ENCODE measurements at regions not wholly inside any gene's neighbourhood (a gene's known extent, or its start where the extent isn't known, plus 50 kb on each side); places are given as distances from the start of the nearest gene placed in this dataset.
A peak's percentile ranks its signal among the peaks of the same experiment; 100 is the strongest.
"Not testable (repeated sequence)": the region's sequence is repeated elsewhere in the genome, so short reads cannot be mapped to it uniquely, and the experiment has no call there.

DNA sequence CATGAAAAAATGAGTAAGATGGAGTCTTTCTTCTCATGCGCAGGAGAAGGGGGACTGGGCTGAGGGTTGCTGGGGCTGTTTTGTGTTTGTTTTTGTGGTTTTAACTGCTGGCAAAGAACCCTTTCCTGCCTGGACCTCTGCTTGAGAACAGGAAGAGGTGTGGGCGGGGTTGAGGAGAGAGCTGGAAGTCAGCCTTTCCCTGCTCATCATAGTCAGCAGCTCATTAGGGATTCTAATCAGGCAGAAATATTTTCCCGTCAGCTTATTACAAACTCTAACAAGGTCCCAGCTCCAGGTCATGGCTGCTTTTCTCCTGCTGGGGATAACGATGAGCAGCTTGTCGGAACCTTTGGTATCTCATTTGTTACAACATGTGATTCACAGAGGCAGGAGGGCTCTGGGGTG, 185.0 kb upstream of the NRXN3 start:
- DNase-seq (ENCODE audit: low spot score): no peak

DNA sequence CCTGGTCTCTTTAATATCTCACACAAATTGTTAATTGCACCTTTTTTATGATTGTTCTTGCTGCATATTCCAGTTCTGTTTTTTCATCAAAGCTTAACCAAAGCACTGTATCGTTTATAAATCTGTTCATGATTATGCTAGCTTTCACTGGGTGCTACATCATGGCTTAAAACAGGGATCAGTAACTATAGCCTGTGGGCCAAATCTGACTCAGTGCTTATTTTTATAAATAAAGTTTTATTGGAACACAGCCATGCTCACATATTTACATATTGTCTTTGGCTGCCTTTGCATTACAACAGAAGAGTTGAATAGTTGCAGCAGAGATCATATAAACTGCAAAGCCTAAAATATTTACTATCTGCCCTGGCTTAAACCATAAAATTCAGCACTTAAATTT, 183.4 kb upstream of the NRXN3 start:
- DNase-seq (ENCODE audit: low spot score): no peak

DNA sequence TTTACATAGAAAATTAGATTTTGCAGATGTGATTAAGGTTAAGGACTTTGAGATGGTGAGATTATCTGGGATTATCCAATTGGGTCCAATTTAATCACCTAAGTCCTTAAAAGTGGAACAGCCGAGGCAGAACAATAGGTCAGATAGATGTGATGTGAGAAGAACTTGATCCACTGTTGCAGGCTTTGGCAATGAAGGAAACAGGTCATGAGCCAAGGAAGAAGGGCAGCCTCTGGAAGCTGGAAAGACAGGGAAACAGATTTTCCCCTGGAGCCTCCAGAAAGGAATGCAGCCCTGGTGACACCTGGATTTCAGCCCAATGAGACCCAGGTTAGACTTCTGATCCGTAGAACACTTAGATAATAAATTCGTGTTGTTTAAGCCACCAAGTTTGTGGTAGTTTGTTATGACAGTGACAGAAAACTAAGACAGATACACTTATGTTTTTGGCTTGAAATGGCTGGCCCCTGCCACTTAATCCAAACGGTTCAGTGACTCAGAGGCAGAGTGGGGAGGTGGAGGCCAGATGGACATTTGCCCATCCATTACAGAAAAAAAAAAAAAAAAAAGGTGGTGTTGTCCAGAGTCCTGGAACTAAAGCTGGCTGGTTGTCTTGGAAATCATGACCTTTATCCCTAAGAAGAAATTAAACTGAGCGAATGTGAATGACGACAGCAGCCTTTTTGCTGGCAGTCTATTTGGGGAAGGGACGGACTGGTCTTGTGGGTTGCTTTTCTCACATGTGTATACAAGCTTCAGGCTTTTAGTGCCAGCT, 181.9 kb upstream of the NRXN3 start:
- DNase-seq (ENCODE audit: low spot score): no peak

DNA sequence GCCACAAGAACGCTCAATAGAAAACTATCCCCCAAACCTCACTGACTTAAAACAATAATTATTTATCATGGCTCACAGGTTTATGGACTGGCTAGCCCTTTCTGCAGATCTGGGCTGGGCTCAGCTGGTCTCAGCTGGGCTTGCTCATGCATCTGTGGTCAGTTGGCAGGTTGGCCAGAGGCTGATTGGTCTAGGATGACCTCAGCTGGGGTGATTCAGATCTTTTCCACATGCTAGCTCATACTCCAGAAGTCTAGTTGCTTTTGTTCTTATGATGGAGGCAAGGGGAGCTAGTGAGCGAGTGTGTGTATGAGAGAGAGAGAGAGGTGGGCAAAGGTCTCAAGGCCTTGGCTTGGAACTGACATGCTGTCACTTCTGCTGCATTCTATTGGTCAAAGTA, 181.2 kb upstream of the NRXN3 start:
- no peak for DNase-seq (ENCODE audit: low spot score)

DNA sequence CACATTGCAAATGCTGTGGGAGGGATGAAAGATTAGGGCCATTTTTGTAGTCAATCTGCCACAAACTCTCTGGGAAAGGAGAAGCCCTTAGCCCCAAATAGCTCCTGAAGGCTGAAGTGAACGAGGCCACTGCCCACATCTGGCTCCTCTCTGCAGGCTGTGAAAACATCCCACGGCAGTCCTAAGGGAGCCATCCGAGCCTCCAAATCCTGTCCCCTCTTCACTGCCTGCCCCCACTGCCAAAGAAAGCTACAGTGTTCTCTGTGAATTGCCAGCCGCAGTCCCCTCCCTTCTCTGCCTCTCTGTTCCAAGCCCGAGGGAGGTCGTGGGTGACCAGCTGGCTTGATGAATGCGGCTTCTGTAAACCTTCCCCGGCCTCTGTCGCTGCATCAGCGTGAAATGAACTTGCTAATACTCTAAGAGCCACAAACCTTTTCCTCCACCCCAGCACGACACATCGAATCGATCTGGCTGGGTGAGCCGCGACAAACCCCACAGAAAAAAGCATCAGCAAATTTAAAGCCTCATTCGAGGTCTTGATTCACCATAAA, 180.7 kb upstream of the NRXN3 start:
- no peak for DNase-seq (ENCODE audit: low spot score)

DNA sequence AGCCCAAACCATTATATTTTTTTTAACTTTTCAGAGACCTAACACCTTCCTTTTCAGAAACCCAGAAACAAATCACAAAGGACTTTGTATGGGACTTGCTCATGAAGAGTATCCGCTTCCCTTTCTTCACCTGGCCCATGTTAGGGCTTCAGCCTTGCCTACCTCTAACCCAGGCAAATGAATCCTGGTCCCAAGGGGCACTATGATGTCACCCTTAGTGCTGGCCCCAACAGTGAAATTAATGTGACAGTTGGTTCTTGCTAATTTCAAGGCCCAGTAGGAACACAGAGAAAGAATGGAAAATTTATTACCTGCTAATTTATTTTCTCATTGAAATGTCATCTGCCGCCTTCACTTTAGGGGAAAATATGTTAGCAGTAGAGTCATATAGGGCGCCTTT, 179.8 kb upstream of the NRXN3 start:
- DNase-seq (ENCODE audit: low spot score): no peak

DNA sequence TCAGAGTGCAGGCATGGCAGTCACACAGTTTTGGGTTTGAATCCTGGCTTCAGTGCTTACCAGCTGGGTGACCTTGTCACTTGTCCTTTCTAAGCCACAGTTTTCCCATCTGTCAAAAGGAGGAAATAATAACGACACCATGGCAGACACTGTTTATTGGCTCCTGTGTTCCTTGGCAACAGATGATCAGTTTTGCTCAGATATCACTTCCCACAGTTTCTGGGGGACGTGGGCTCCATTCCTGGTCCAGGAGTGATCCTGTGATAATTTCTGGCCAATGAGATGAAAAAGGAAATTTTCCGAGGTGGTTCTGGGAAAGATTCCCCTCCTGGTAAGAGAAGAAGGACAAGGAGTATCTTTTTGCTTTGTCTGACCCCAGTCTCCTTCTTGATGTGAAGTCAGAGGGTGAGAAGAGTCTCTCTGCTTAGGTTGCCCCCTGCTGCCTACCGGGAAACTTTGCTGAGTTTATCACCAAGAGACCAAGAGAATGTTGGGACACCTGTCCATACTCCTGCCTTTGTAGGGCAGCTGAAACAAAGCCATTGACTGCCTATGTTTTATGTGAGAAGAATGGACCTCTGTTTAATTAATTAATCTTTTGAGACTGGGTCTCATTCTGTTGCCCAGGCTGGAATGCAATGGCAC, 178.9 kb upstream of the NRXN3 start:
- no peak for DNase-seq (ENCODE audit: low spot score)

DNA sequence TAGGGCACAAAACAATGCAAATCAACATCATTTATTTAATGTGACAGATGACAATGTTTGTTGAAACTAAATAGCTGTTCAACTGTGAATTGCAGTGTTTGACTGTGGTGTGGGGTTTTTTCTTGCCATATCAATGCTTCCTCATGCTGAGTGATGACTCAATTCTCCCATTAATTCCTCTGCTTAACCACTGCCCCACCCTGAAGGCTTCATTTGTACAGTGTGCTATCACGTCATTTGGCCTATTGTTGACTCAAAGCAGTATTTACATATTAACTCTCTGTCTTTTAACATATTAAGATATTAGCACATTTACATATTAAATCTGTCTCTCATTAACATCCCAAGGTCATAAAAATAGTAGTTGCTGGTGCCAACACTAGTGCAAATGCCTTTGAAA, 164.8 kb upstream of the NRXN3 start:
- DNase-seq (ENCODE audit: low spot score): peak; percentile 67

DNA sequence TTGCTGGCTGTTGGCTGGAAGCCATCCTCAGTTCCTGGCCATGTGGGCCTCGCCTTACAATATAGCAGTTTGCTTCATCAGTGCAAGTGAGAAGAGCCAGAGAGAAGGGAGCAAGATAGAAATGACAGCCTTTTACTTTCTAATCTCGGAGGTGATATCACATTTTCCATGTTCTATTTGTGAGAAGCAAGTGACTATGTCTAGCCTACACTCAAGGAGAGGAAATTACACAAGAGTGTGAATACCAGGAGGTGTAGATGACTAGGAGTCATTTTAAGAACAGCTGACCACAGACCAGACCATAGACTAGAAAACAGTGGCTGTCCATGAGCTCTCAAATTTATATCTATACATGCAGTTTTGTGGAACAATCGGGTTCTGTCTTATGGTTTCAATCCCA, 163.0 kb upstream of the NRXN3 start:
- DNase-seq (ENCODE audit: low spot score): no peak

DNA sequence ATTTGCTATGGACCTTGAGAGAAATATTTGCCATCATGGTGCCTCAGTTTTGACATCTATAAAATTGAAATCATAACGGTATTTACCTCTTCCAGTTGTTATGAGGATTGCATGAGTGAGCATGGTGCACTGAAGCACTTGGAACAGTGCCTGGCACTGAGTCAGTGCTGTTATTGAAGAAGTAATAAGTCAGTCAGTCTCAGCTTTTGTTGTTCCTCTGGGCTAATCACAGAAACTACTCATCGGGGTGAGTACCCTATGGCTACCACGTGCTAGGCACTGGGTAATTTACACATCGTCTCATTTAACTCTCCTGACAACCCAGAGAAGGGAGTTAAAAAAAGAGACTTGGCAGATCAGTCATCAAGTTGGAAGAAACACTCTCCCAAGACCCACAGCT, 159.5 kb upstream of the NRXN3 start:
- DNase-seq (ENCODE audit: low spot score): no peak

DNA sequence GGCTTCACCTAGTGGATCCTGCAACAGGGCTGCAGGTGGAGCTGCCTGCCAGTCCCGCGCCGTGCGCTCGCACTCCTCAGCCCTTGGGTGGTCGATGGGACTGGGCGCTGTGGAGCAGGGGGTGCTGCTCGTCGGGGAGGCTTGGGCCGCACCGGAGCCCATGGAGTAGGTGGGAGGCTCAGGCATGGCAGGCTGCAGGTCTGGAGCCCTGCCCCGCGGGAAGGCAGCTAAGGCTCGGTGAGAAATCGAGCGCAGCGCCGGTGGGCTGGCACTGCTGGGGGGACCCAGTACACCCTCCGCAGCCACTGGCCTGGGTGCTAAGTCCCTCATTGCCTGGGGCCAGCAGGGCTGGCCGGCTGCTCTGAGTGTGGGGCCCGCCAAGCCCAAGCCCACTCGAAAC, 156.3 kb upstream of the NRXN3 start:
- not testable (repeated sequence) for DNase-seq (ENCODE audit: low spot score)

DNA sequence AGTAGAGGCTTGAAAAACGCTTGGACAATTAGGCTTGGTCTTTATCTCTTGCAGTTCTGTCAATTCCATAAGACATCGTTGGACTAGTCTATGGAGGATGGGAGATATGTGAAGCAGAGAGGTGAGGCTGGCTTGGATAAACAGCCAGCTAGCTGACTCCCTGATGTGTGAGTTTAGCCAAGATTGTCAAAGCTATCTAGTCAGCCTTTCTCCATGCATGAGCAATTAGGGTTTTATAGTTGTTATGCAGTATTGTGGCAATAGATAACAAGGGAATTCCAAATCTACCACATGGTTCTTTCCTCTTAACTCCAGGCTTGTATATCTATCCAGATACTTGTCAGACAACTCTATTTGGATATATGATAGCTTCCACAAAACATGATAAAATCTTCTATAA, 153.6 kb upstream of the NRXN3 start:
- DNase-seq (ENCODE audit: low spot score): no peak

DNA sequence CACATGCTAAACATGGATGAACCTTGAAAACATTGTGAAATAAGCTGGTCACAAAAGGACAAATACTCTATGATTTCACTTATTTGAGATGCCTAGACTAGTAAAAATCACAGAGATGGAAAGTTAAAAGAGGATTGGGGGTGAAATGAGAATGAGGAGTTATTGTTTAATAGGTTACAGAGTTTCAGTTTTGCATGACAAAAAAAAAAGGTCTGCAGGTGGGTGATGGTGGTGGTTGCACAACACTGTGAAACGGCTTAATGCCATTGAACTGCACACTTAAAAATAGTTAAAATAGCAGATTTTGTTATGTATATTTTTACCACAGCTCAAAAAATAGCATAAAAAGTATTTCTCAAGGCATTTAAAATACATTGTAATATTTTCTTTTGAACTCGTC, 151.9 kb upstream of the NRXN3 start:
- no peak for DNase-seq (ENCODE audit: low spot score)

DNA sequence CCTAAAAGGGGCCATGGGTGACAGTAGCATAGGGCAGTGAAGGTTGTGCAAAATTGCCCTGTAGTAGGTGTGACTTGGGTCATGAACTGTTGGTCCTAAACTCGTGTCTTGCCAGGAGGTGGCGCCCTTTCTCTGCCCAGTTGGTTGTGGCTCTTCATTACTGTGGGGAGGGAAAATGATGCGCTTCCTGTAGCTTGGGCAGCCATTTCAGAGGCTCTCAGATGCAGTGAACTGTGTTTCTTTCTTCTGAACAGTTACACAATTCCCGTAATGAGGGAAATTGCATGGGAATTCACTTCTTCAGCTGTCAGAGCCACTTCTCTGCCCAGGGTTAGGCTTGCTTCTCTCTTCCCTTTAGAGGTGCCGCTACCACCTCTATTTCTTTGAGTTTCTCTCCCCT, 148.1 kb upstream of the NRXN3 start:
- peak; percentile 49 for DNase-seq (ENCODE audit: low spot score)

DNA sequence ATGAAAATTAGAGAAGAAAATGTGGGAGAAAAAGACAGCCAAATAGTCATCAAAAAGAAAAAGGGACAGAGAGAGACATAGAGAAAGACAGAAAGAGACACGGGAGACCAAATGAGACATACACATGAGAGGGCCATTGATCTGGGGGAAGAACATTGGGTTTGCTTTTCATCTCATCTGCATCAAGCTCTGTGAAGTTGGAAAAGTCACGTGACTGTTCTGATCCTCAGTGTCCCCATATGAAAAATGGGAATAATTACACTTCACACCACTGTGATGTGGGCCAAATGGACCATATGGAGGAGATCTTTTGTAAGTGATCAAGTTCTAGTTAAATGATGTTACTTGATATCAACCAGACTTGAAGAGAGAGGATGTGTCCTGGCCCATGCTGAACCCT, 147.1 kb upstream of the NRXN3 start:
- DNase-seq (ENCODE audit: low spot score): no peak

DNA sequence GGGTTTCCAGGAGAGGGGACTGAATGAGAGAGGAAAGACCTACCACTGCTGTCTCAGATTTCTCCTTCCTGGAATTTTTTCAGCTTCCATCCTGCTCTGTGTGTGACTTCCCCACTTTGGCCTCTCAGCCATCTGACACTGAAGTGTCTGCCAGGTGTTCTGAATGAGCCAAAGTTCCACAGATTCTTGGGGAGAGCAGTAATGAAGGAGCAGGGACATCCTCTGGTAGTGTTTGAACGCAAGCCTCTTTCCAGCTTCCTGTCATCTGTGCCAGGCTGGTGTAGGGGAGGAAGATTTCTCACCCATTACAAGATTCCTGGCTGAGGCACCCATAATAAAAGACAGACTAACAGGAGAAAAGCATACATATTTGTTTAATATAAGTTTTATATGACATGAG, 141.7 kb upstream of the NRXN3 start:
- no peak for DNase-seq (ENCODE audit: low spot score)

DNA sequence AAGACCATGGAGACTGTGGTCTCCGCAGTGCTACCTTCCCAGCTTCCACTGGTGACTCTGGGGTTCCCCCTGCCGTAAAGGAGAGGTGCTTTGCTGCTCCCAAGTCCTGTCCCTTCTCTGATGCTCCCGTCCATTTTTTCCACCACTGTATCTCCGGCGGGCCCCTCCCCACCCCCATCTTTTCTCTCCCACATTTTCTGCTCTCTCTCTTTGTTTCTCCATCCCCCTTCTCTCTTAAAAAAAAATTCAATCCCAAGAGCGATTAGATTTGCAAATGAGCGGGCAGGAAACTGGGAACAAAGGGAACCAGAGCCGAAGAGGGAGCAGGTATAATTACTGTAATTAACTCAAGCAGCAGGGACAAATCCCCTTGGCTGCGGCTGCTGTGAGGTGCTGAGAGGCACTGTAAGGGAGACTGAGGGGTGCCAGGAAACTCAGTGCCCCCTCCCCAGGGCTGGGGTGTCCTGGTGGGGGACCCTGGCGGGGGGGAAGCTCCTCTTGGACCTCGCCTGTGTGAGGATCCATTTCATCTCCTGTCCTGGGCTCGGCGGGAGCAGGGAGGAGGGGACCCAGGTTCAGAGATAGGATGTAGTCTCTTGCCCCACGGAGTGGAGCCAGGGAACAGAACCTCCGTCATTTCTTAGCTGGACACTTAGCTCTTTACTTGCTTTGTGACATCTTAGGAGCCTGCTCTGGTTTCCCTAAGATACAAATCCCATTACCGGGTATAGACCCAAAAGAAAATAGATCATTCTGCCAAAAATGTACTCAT, 140.4 kb upstream of the NRXN3 start:
- no peak for DNase-seq (ENCODE audit: low spot score)

DNA sequence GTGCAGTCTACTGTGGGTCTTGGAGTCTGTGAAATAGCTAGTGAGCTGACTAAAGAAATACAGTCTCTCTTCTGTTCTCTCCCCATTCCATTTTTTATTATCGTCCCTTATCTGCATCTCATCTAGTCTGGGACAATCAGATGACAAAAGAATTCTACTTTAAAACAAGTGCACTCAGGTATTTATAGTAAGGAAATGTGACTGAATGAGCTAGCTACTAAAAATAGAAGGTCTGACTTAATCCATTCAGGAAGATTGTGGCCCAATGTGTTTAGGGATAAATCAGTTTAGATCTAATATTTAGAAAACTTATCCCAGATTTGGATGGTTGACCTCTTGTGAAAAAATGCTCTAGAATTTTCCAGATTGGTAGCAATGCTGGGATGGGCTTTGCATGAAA, 126.8 kb upstream of the NRXN3 start:
- no peak for DNase-seq (ENCODE audit: low spot score)

DNA sequence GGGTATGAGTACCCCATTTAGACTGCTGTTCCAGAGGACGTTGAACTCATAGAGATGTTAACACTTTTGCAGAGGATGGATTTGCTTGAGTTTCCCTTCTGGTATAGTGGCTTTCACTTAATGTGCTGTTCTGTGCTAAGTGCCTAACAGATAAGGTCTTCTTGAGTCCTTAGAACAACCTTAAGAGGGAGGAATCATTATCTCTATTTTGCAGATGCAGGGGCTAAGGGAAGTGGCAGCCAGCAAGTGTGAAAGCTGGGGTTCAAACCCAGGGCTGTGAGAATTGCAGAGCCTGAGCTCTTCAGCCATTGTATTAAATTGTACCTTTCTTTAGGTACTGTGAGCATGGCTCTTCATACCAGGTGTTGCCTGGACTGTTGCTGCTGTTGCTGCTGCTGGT, 122.1 kb upstream of the NRXN3 start:
- no peak for DNase-seq (ENCODE audit: low spot score)

DNA sequence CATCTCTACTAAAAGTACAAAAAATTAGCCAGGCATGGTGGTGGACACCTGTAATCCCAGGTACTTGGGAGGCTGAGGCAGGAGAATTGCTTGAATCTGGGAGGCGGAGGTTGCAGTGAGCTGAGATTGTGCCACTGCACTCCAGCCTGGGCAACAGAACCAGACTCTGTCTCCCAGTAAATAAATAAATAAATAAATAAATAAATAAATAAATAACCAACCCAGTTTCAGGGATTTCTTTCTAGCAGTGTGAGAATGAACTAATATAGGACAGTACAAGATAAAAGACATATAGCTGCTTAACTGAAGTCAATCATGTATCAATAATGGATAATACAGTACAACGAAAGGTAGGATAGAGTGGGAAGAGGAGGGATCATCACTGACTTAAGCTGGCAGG, 113.3 kb upstream of the NRXN3 start:
- not testable (repeated sequence) for DNase-seq (ENCODE audit: low spot score)

DNA sequence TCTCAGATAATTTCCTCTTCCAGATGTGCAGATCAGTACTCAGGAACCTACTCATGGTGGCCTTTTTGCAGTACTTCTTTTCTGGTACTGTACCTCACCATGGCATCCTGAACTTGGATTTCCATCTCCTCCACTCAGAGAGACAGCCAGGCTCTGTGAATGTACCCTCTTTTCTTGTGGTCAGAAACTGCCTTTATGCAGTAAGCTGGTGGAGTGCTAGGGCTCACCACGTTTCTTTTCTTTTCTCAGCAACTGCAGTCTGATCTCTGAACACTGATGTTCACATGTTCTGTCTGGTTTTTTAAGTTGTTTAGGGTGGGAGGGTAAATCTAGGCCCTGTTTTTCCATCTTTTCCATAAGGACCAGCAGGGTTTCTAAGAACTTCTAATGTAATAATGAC, 99.8 kb upstream of the NRXN3 start:
- no peak for DNase-seq (ENCODE audit: low spot score)

DNA sequence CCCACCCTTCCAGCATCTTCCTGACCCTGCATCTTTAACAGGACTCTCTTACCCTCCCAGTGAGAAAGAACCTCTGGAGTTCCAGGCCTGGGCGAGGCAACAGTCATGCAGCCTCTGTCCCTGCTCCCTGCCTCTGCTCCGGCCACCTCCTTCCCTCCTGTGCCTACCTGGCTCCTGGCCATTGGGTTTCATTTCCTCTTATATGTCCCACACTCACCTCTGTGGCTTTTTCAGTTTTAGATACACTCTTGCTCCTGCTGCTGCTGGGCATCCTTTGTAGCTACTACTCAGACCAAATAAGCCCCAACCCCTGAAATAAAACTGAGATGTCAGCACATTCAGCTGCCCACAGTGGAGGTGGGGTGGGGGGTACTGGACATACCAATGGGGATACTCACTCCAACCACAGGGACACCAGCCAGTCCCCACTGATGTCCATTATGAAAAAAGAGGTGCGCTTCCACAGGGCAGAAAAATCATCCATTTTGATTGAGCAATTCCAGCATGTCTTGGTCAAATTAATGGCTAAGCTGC, 99.1 kb upstream of the NRXN3 start:
- no peak for DNase-seq (ENCODE audit: low spot score)

DNA sequence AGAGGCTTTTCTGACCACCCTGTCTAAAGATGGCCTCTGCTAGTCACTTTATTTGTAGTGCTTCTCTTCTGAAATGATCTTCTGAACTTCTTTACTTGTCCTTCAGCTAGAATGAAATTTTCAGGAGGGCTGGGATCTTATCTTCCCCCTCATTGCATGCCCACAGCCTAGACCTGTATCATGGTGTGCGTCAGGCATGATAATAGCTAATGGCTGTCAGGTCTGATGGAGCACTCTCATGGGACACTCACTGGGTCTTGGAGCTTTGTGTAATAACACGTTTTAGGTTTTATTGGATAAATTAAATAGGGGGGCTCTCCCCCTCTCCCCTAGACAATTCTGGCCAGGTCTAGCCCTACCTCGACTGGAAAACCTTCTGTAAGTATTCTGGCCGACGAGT, 97.1 kb upstream of the NRXN3 start:
- DNase-seq (ENCODE audit: low spot score): no peak
